PC-3 (cell line): ENCODE measurements at regions not wholly inside any gene's neighbourhood (a gene's known extent, or its start where the extent isn't known, plus 50 kb on each side); places are given as distances from the start of the nearest gene placed in this dataset.

ENCODE experiments used
- EZH2 ChIP-seq: fragments of 300-600 bp; sonication (generic); IDR thresholded peaks from one replicate; pipeline ENCODE4 v1.6.1; 2017; ENCODE audit warnings: antibody characterized with exemption, mild to moderate bottlenecking, low read length; ENCODE audit not compliant: unreplicated experiment
- EZH2phosphoT487 ChIP-seq: fragments of 300-600 bp; sonication (generic); IDR thresholded peaks from 2 replicates; pipeline ENCODE4 v1.6.1; 2018; ENCODE audit warnings: mild to moderate bottlenecking, antibody characterized with exemption, low read length, borderline replicate concordance
- TF ChIP-seq, protein P1 (sequence below): fragments of 300-600 bp; sonication (generic); conservative IDR thresholded peaks from 2 replicates; pipeline ENCODE4 v1.5.1; 2017; ENCODE audit warnings: antibody characterized with exemption, low read depth, mild to moderate bottlenecking, low read length

- TF ChIP-seq, protein P1, sequence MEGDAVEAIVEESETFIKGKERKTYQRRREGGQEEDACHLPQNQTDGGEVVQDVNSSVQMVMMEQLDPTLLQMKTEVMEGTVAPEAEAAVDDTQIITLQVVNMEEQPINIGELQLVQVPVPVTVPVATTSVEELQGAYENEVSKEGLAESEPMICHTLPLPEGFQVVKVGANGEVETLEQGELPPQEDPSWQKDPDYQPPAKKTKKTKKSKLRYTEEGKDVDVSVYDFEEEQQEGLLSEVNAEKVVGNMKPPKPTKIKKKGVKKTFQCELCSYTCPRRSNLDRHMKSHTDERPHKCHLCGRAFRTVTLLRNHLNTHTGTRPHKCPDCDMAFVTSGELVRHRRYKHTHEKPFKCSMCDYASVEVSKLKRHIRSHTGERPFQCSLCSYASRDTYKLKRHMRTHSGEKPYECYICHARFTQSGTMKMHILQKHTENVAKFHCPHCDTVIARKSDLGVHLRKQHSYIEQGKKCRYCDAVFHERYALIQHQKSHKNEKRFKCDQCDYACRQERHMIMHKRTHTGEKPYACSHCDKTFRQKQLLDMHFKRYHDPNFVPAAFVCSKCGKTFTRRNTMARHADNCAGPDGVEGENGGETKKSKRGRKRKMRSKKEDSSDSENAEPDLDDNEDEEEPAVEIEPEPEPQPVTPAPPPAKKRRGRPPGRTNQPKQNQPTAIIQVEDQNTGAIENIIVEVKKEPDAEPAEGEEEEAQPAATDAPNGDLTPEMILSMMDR, result peak; percentile 44; the same call in 1 of the 2 replicates
- TF ChIP-seq EZH2 (no peak), EZH2phosphoT487 (no peak)
Observed at GRCh38 chr15:81813215-81813614, 232.6 kb downstream of the MEX3B start.
